ENCODE measurements at regions not wholly inside any gene's neighbourhood (a gene's known extent, or its start where the extent isn't known, plus 50 kb on each side); places are given as distances from the start of the nearest gene placed in this dataset.

DNA sequence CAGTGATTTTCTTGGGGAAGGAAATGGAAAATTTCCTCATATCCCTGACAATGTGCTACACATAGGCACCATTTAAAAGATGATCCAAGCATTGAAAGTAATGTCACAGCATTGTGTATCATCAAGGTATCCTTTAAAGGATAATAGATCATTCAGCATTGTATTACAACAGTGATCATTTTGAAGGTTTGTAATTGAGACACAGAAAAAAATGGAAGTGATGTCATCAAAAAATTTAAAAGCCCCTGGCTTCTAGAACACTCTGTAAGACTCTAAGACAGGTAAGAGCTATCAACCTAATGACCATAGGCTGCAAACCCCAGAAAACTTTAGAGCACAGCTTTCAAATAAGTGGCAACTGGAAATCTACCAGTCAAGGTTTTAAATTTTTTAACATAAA is 271.4 kb downstream of the ETAA1 start:
- TF ChIP-seq NR3C1 (IDR thresholded peaks at IDR 0.05) (no peak), FOSB (CRISPR knock-in tag; IDR thresholded peaks at IDR 0.05) (no peak), MYC (IDR thresholded peaks at IDR 0.05; ENCODE audit: borderline replicate concordance, low read length) (no peak), EP300 (IDR thresholded peaks at IDR 0.05) (no peak), CBX2 (IDR thresholded peaks at IDR 0.05; ENCODE audit: borderline replicate concordance, low read depth) (no peak), POLR2AphosphoS2 (conservative IDR thresholded peaks at IDR 0.05; ENCODE audit: low read length) (no peak), FOXS1 (CRISPR knock-in tag; IDR thresholded peaks at IDR 0.05) (no peak), ZNF302 (CRISPR knock-in tag; IDR thresholded peaks at IDR 0.05) (no peak), MAZ (IDR thresholded peaks at IDR 0.05; ENCODE audit: borderline replicate concordance, low read depth, low read length) (no peak), ZFP36 (IDR thresholded peaks at IDR 0.05; ENCODE audit: borderline replicate concordance, partially characterized antibody) (no peak), BHLHE40 (IDR thresholded peaks at IDR 0.05; ENCODE audit: low read depth, low read length) (no peak), RAD21 (conservative IDR thresholded peaks at IDR 0.05 in 1 of 2, IDR thresholded peaks at IDR 0.05 in 1 of 2) (no peak), KDM5A (IDR thresholded peaks at IDR 0.05) (no peak), EHF (CRISPR knock-in tag; IDR thresholded peaks at IDR 0.05) (no peak), HOXB5 (CRISPR knock-in tag; IDR thresholded peaks at IDR 0.05) (no peak), GATA3 (IDR thresholded peaks at IDR 0.05; ENCODE audit: borderline replicate concordance) (no peak)
- TF ChIP-seq, protein P1, sequence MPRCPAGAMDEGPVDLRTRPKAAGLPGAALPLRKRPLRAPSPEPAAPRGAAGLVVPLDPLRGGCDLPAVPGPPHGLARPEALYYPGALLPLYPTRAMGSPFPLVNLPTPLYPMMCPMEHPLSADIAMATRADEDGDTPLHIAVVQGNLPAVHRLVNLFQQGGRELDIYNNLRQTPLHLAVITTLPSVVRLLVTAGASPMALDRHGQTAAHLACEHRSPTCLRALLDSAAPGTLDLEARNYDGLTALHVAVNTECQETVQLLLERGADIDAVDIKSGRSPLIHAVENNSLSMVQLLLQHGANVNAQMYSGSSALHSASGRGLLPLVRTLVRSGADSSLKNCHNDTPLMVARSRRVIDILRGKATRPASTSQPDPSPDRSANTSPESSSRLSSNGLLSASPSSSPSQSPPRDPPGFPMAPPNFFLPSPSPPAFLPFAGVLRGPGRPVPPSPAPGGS (IDR thresholded peaks at IDR 0.05): no peak
- TF ChIP-seq, protein P2, sequence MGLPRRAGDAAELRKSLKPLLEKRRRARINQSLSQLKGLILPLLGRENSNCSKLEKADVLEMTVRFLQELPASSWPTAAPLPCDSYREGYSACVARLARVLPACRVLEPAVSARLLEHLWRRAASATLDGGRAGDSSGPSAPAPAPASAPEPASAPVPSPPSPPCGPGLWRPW (IDR thresholded peaks at IDR 0.05): no peak
- TF ChIP-seq, protein P3, sequence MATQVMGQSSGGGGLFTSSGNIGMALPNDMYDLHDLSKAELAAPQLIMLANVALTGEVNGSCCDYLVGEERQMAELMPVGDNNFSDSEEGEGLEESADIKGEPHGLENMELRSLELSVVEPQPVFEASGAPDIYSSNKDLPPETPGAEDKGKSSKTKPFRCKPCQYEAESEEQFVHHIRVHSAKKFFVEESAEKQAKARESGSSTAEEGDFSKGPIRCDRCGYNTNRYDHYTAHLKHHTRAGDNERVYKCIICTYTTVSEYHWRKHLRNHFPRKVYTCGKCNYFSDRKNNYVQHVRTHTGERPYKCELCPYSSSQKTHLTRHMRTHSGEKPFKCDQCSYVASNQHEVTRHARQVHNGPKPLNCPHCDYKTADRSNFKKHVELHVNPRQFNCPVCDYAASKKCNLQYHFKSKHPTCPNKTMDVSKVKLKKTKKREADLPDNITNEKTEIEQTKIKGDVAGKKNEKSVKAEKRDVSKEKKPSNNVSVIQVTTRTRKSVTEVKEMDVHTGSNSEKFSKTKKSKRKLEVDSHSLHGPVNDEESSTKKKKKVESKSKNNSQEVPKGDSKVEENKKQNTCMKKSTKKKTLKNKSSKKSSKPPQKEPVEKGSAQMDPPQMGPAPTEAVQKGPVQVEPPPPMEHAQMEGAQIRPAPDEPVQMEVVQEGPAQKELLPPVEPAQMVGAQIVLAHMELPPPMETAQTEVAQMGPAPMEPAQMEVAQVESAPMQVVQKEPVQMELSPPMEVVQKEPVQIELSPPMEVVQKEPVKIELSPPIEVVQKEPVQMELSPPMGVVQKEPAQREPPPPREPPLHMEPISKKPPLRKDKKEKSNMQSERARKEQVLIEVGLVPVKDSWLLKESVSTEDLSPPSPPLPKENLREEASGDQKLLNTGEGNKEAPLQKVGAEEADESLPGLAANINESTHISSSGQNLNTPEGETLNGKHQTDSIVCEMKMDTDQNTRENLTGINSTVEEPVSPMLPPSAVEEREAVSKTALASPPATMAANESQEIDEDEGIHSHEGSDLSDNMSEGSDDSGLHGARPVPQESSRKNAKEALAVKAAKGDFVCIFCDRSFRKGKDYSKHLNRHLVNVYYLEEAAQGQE (IDR thresholded peaks at IDR 0.05): no peak
- CTCF ChIA-PET: interaction anchor here (1.8 kb wide), 1 partner anchor 18 kb away, joined by 7 read pairs; no protein-coding TSS in a partner anchor
- DNase-seq (ENCODE audit: low read depth in 1 of 2, low spot score in 1 of 2) (no peak), FAIRE-seq (no peak), ATAC-seq (no peak)
- no peak overlapping the region for H3K4me2 ChIP-seq
- POLR2A ChIA-PET: no interaction called here
- no peak overlapping the region for H3K4me3 ChIP-seq
- no peak overlapping the region for H3K27ac ChIP-seq
- no peaks in the 10 kb centered on the region for H3K4me1 ChIP-seq
- no peaks in the 10 kb centered on the region for H3K9me3 ChIP-seq

DNA sequence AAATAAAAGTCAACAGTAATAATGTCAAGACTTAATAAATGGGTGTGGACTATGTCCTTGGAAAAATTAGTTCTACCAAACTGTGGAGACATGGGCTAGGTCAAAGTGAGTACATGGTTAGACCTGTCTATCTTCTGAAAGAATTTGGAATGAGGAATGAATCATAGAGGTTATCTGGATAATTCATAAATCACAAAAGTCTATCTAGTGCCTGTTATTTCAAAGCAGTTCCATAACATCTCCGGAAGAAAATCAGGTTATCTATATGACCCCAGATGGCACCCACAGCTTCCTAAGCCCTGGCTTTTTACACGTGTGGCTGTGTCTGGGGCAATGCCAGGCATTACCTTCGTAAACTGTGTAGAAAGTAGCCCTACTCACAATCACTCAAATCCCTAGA is 272.0 kb downstream of the ETAA1 start:
- Histone ChIP-seq H3K4me1 (no peaks in the 10 kb centered on the region), H3K9me3 (no peaks in the 10 kb centered on the region), H3K27ac (no peak overlapping the region), H3K4me2 (no peak overlapping the region), H3K4me3 (no peak overlapping the region)
- ATAC-seq (no peak), FAIRE-seq (no peak), DNase-seq (ENCODE audit: low read depth in 1 of 2, low spot score in 1 of 2) (no peak)
- 46% methylated on average over 3 of the region's 3 CpGs for WGBS (ENCODE audit: missing lambda C conversion rate)
- no peak for TF ChIP-seq RAD21 (conservative IDR thresholded peaks at IDR 0.05 in 1 of 2, IDR thresholded peaks at IDR 0.05 in 1 of 2)
- CTCF ChIA-PET: interaction anchor here (0.6 kb wide), 1 partner anchor 882 kb away, joined by 3 read pairs; no protein-coding TSS in a partner anchor
- POLR2A ChIA-PET: no interaction called here

DNA sequence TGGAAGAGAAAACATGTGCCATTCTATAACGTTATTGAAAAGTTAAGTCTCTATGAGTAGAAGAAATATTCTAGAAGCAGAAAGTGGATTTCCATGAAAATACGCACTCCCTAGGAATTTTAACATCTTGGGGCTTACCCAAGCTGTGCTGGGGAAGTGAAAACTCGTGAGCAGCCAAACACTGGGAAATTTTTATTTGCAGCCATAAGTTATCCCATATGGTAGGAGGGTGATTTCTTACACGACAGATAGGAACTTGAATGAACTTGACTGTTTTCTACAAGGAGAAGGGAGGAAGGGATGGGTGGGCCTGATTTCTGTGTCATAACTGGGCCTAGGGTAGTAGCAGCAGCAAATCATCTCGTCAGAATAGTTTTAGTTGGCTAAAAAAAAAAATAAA is 272.6 kb downstream of the ETAA1 start:
- ChIA-PET CTCF (interaction anchor here (0.6 kb wide), 1 partner anchor 882 kb away, joined by 3 read pairs; no protein-coding TSS in a partner anchor), POLR2A (no interaction called here)
- no peak for FAIRE-seq
- no peak for TF ChIP-seq POLR2AphosphoS2 (conservative IDR thresholded peaks at IDR 0.05; ENCODE audit: low read length)
- TF ChIP-seq EHF (CRISPR knock-in tag; IDR thresholded peaks at IDR 0.05): no peak
- TF ChIP-seq RCOR1 (IDR thresholded peaks at IDR 0.05; ENCODE audit: low read depth, low read length): no peak
- TF ChIP-seq, protein P4, sequence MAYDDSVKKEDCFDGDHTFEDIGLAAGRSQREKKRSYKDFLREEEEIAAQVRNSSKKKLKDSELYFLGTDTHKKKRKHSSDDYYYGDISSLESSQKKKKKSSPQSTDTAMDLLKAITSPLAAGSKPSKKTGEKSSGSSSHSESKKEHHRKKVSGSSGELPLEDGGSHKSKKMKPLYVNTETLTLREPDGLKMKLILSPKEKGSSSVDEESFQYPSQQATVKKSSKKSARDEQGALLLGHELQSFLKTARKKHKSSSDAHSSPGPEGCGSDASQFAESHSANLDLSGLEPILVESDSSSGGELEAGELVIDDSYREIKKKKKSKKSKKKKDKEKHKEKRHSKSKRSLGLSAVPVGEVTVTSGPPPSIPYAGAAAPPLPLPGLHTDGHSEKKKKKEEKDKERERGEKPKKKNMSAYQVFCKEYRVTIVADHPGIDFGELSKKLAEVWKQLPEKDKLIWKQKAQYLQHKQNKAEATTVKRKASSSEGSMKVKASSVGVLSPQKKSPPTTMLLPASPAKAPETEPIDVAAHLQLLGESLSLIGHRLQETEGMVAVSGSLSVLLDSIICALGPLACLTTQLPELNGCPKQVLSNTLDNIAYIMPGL (CRISPR knock-in tag; IDR thresholded peaks at IDR 0.05; ENCODE audit: borderline replicate concordance): no peak
- TF ChIP-seq, protein P2 (IDR thresholded peaks at IDR 0.05): no peak
- TF ChIP-seq POLR2A (IDR thresholded peaks at IDR 0.05; ENCODE audit: low read length): no peak
- TF ChIP-seq ESRRA (IDR thresholded peaks at IDR 0.05; ENCODE audit: borderline replicate concordance, low read length): no peak
- TF ChIP-seq CBX2 (IDR thresholded peaks at IDR 0.05; ENCODE audit: borderline replicate concordance, low read depth): no peak
- TF ChIP-seq, protein P3 (IDR thresholded peaks at IDR 0.05): no peak

More for the DNA sequence above, 272.6 kb downstream of the ETAA1 start:
- DNase-seq (ENCODE audit: low read depth in 1 of 2, low spot score in 1 of 2) (no peak), ATAC-seq (no peak)
- Histone ChIP-seq H3K9me3 (no peaks in the 10 kb centered on the region), H3K4me3 (no peak overlapping the region), H3K4me1 (no peaks in the 10 kb centered on the region), H3K27ac (no peak overlapping the region), H3K4me2 (no peak overlapping the region)
- WGBS (ENCODE audit: missing lambda C conversion rate): 12% methylated on average over 5 of the region's 5 CpGs
